SK-N-SH (cell line): ENCODE measurements at regions not wholly inside any gene's neighbourhood (a gene's known extent, or its start where the extent isn't known, plus 50 kb on each side); places are given as distances from the start of the nearest gene placed in this dataset.

Experiments used
- JUND ChIP-seq: IDR thresholded peaks from 2 replicates; pipeline ENCODE4 v1.4.0; 2012
- POLR2AphosphoS5 ChIP-seq: IDR thresholded peaks from 2 replicates; pipeline ENCODE4 v1.6.1; 2012; ENCODE audit warnings: low read depth, low read length

DNA sequence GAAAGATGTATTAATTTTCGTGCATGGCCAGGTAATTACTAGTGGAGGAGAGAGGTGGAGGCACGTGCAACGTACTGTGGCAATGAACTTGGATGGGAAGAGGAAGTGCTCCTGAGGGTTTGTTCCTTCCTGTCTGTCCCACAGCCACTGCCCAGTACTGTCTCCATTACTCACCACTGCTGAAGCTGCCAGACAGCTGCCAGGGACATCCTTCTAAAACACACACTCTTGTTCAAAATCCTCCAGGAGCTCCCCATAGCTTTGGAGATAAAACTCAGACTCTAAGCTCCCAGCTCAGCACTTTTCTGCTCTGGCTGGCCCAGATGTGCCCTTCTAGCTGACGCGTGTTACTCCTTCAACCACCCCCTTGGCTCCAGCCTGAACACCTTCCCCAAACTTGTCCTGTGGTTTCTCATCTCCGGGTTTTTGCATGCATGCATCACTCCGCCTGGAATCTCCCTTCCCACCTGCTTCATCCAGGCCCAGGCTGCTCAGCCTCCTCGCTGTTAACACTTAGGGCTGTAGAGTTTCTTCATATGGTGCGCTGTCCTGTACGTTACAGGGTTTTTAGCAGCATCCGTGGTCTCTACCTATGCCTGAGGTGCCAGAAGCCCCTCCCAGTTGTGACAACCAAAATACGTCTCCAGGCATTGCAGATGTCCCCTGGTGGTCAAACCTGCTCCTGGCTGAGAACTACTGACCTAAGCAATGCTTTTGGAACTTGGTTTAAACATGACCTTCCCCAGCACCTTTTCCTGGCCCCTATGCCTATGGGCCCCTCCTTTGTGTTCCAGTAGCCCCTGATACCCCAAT, 69.5 kb downstream of the C11orf91 start:
- TF ChIP-seq POLR2AphosphoS5 (no peak), JUND (no peak)
